ENCODE measurements at regions not wholly inside any gene's neighbourhood (a gene's known extent, or its start where the extent isn't known, plus 50 kb on each side); places are given as distances from the start of the nearest gene placed in this dataset.

- no peak for DNase-seq
These were observed 95.7 kb upstream of the CLDN10 start for GRCh38 chr13:95456815-95457214.

- DNase-seq: no peak
These were observed 95.2 kb upstream of the CLDN10 start for GRCh38 chr13:95457294-95457693.

- no peak for DNase-seq
These were observed 89.7 kb upstream of the CLDN10 start for GRCh38 chr13:95462801-95463200.

- DNase-seq: no peak
These were observed 89.0 kb upstream of the CLDN10 start for GRCh38 chr13:95463531-95463930.

- DNase-seq: no peak
These were observed 81.8 kb upstream of the CLDN10 start for GRCh38 chr13:95470574-95471366.

- no peak for DNase-seq
These were observed 80.6 kb upstream of the CLDN10 start for GRCh38 chr13:95471960-95472359.

- no peak for DNase-seq
These were observed 77.5 kb upstream of the CLDN10 start for GRCh38 chr13:95474992-95475391.

GRCh38 chr13:95477187-95477586 is 75.3 kb upstream of the CLDN10 start:
- no peak for DNase-seq

- no peak for DNase-seq
These were observed 72.8 kb upstream of the CLDN10 start for GRCh38 chr13:95479731-95480130.

GRCh38 chr13:95480131-95480545 is 72.4 kb upstream of the CLDN10 start:
- DNase-seq: peak; percentile 43 to 55

- DNase-seq: no peak
These were observed 71.4 kb upstream of the CLDN10 start for GRCh38 chr13:95480791-95481780.

- no peak for DNase-seq
These were observed 68.5 kb upstream of the CLDN10 start for GRCh38 chr13:95484052-95484451.

GRCh38 chr13:95485045-95485517 is 67.4 kb upstream of the CLDN10 start:
- no peak for DNase-seq

GRCh38 chr13:95485518-95486144 is 66.9 kb upstream of the CLDN10 start:
- DNase-seq: no peak

GRCh38 chr13:95492044-95492801 is 60.3 kb upstream of the CLDN10 start:
- no peak for DNase-seq

GRCh38 chr13:95494082-95494681 is 58.3 kb upstream of the CLDN10 start:
- DNase-seq: no peak

GRCh38 chr13:95496485-95496884 is 56.0 kb upstream of the CLDN10 start:
- DNase-seq: no peak

- no peak for DNase-seq
These were observed 55.1 kb upstream of the CLDN10 start for GRCh38 chr13:95497381-95497807.

GRCh38 chr13:95498886-95499285 is 53.6 kb upstream of the CLDN10 start:
- no peak for DNase-seq

GRCh38 chr13:95499811-95500712 is 52.5 kb upstream of the CLDN10 start:
- no peak for DNase-seq

- DNase-seq: no peak
These were observed 50.3 kb upstream of the CLDN10 start for GRCh38 chr13:95502216-95502615.
